ENCODE measurements at regions not wholly inside any gene's neighbourhood (a gene's known extent, or its start where the extent isn't known, plus 50 kb on each side); places are given as distances from the start of the nearest gene placed in this dataset.

- FAIRE-seq, result no peak
- peak in 4 of 5 donors; percentile 64 to 82 (median 77) for DNase-seq
- intact Hi-C loops (cut with DNase I), result no loop called here
- H3K9me3 ChIP-seq (ENCODE audit: control insufficient read depth in 2 of 3, insufficient read depth in 1 of 3, low read length in 3 of 3), result no peaks in the 10 kb centered on the region
- H3K27ac ChIP-seq (ENCODE audit: low read depth in 2 of 2, low read length in 2 of 2), result no peak overlapping the region
- H3K9ac ChIP-seq (ENCODE audit: low read length in 3 of 3), result no peak overlapping the region
- no peaks in the 10 kb centered on the region for H3K27me3 ChIP-seq (ENCODE audit: control insufficient read depth, insufficient read depth, low read length)
- TF ChIP-seq, protein P1, sequence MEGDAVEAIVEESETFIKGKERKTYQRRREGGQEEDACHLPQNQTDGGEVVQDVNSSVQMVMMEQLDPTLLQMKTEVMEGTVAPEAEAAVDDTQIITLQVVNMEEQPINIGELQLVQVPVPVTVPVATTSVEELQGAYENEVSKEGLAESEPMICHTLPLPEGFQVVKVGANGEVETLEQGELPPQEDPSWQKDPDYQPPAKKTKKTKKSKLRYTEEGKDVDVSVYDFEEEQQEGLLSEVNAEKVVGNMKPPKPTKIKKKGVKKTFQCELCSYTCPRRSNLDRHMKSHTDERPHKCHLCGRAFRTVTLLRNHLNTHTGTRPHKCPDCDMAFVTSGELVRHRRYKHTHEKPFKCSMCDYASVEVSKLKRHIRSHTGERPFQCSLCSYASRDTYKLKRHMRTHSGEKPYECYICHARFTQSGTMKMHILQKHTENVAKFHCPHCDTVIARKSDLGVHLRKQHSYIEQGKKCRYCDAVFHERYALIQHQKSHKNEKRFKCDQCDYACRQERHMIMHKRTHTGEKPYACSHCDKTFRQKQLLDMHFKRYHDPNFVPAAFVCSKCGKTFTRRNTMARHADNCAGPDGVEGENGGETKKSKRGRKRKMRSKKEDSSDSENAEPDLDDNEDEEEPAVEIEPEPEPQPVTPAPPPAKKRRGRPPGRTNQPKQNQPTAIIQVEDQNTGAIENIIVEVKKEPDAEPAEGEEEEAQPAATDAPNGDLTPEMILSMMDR (IDR thresholded peaks at IDR 0.05; ENCODE audit: borderline replicate concordance, extremely low read depth, insufficient read depth), result no peak
- H3K36me3 ChIP-seq (ENCODE audit: control insufficient read depth in 2 of 3, insufficient read depth in 3 of 3, low read length in 3 of 3), result no peaks in the 10 kb centered on the region
- H3K4me3 ChIP-seq (ENCODE audit: low read length in 3 of 3), result no peak overlapping the region
- no peaks in the 10 kb centered on the region for H3K4me1 ChIP-seq (ENCODE audit: control insufficient read depth in 2 of 3, insufficient read depth in 2 of 3, low read depth in 1 of 3, low read length in 3 of 3)
Observed at GRCh38 chr1:11413986-11414391, 65.0 kb upstream of the DISP3 start.

DNA sequence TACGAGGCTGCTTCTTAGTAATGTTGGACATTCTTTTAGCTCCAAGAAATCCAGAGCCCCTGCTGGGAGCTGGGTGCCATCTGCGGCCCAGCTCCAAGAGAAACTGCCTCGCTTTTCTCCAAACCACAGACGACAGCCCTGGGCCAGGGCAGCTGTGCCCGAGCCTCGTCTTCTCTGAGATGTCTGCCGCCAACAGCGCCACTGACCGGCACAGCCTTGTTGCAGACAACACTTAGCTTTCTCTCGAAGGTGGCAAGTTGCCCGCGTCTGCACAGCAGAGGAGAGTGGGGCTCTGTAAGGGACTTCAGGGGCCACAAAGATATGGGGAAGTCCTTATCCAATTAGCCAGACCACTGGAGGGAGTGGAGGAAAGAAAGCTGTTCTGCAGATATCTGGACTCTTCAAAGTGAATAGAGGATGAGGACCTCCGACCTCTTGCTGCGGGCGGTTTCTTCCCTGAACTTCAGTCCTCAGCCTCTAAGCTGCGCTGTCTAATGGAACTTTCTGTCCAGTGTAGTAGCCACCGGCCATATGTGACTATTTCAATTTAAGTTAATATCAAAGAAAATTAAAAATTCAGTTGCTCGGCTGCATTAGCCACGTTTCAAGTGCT is 63.9 kb upstream of the DISP3 start:
- TF ChIP-seq, protein P1 (IDR thresholded peaks at IDR 0.05; ENCODE audit: borderline replicate concordance, extremely low read depth, insufficient read depth), result no peak
- FAIRE-seq (no peak), DNase-seq (no peak)
- Histone ChIP-seq H3K36me3 (ENCODE audit: control insufficient read depth in 2 of 3, insufficient read depth in 3 of 3, low read length in 3 of 3) (no peaks in the 10 kb centered on the region), H3K9me3 (ENCODE audit: control insufficient read depth in 2 of 3, insufficient read depth in 1 of 3, low read length in 3 of 3) (no peaks in the 10 kb centered on the region), H3K27me3 (ENCODE audit: control insufficient read depth, insufficient read depth, low read length) (no peaks in the 10 kb centered on the region), H3K27ac (ENCODE audit: low read depth in 2 of 2, low read length in 2 of 2) (no peak overlapping the region), H3K4me1 (ENCODE audit: control insufficient read depth in 2 of 3, insufficient read depth in 2 of 3, low read depth in 1 of 3, low read length in 3 of 3) (no peaks in the 10 kb centered on the region), H3K9ac (ENCODE audit: low read length in 3 of 3) (no peak overlapping the region), H3K4me3 (ENCODE audit: low read length in 3 of 3) (no peak overlapping the region)
- intact Hi-C loops (cut with DNase I), result no loop called here

- intact Hi-C loops (cut with DNase I), result no loop called here
- H3K9ac ChIP-seq (ENCODE audit: low read length in 3 of 3), result no peak overlapping the region
Observed at GRCh38 chr1:11417162-11417561, 61.8 kb upstream of the DISP3 start.

More at GRCh38 chr1:11417162-11417561, 61.8 kb upstream of the DISP3 start:
- no peaks in the 10 kb centered on the region for H3K9me3 ChIP-seq (ENCODE audit: control insufficient read depth in 2 of 3, insufficient read depth in 1 of 3, low read length in 3 of 3)
- no peak overlapping the region for H3K27ac ChIP-seq (ENCODE audit: low read depth in 2 of 2, low read length in 2 of 2)
- TF ChIP-seq, protein P1 (IDR thresholded peaks at IDR 0.05; ENCODE audit: borderline replicate concordance, extremely low read depth, insufficient read depth), result no peak
- no peak for FAIRE-seq
- no peak overlapping the region for H3K4me3 ChIP-seq (ENCODE audit: low read length in 3 of 3)
- H3K4me1 ChIP-seq (ENCODE audit: control insufficient read depth in 2 of 3, insufficient read depth in 2 of 3, low read depth in 1 of 3, low read length in 3 of 3), result no peaks in the 10 kb centered on the region
- no peaks in the 10 kb centered on the region for H3K36me3 ChIP-seq (ENCODE audit: control insufficient read depth in 2 of 3, insufficient read depth in 3 of 3, low read length in 3 of 3)
- H3K27me3 ChIP-seq (ENCODE audit: control insufficient read depth, insufficient read depth, low read length), result no peaks in the 10 kb centered on the region
- peak in 2 of 5 donors; percentile 37 to 42 for DNase-seq
